Esophagus muscularis mucosa (tissue), 4 donors: ENCODE measurements at regions not wholly inside any gene's neighbourhood (a gene's known extent, or its start where the extent isn't known, plus 50 kb on each side); places are given as distances from the start of the nearest gene placed in this dataset.

ENCODE experiments used
- EP300 ChIP-seq: sonication (generic); formaldehyde crosslinking; IDR thresholded peaks from one replicate; pipeline ENCODE4 v1.6.1; 2017; ENCODE audit warnings: antibody characterized with exemption
- POLR2A ChIP-seq: fragments of 450-650 bp; IDR thresholded peaks from one replicate; pipeline ENCODE4 v1.6.1; 2017; ENCODE audit warnings: antibody characterized with exemption, moderate library complexity, mild to moderate bottlenecking, low read depth
- TF ChIP-seq, protein P1 (sequence below), 3 experiments: fragments of 200-600 bp in 2 of 3; fragments of 450-650 bp in 1 of 3; sonication (generic) in 2 of 3; IDR thresholded peaks; one replicate each; pipeline ENCODE4 v1.5.1; 2017 to 2019; ENCODE audit warnings: antibody characterized with exemption in 3 of 3, mild to moderate bottlenecking in 2 of 3, moderate library complexity in 1 of 3

DNA sequence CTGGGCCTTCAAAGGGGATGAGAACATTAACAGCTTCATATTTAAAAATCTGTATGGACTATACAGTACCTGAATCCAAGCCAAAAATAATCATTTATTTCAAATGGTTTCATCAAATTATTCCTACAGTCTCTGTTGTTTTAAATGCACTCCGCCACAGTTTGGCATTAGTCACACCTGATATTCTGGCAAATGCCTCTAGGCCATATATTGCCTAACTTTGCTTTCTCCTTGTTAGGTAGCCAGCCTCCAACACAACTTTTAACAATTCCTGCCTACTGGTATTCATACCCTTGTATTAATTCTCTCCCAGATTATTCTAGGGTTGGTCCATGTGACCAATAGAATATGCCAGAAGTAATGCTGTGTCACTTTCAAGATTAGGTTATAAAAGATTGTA is 146.6 kb upstream of the FANCL start:
- no peak for TF ChIP-seq POLR2A
- TF ChIP-seq, protein P1, sequence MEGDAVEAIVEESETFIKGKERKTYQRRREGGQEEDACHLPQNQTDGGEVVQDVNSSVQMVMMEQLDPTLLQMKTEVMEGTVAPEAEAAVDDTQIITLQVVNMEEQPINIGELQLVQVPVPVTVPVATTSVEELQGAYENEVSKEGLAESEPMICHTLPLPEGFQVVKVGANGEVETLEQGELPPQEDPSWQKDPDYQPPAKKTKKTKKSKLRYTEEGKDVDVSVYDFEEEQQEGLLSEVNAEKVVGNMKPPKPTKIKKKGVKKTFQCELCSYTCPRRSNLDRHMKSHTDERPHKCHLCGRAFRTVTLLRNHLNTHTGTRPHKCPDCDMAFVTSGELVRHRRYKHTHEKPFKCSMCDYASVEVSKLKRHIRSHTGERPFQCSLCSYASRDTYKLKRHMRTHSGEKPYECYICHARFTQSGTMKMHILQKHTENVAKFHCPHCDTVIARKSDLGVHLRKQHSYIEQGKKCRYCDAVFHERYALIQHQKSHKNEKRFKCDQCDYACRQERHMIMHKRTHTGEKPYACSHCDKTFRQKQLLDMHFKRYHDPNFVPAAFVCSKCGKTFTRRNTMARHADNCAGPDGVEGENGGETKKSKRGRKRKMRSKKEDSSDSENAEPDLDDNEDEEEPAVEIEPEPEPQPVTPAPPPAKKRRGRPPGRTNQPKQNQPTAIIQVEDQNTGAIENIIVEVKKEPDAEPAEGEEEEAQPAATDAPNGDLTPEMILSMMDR (IDR thresholded peaks at IDR 0.05): no peak
- TF ChIP-seq EP300: no peak
